GM23338 (cell line): ENCODE measurements at regions not wholly inside any gene's neighbourhood (a gene's known extent, or its start where the extent isn't known, plus 50 kb on each side); places are given as distances from the start of the nearest gene placed in this dataset.

Experiments used
- ATAC-seq: fragments of 200-7000 bp; cut with Tn5 transposase; 3 replicates; pipeline ENCODE4 v1.9.1; 2020
- DNase-seq: peaks from one replicate; pipeline ENCODE4 v3.0.0-alpha.2; 2015; ENCODE audit warnings: low spot score
- H2AFZ ChIP-seq: fragments of 200-600 bp; sonication (generic); 2 replicates; pipeline ENCODE4 v1.8.0; 2016; ENCODE audit warnings: antibody characterized with exemption, mild to moderate bottlenecking, moderate library complexity
- H3F3A ChIP-seq: fragments of 200-600 bp; sonication (generic); replicated peaks from 2 replicates; pipeline ENCODE4 v1.8.0; 2017; ENCODE audit warnings: antibody characterized with exemption, mixed run types, low read depth
- H3K27ac ChIP-seq: fragments of 200-600 bp; sonication (generic); 2 replicates; pipeline ENCODE4 v1.6.1; 2016; ENCODE audit warnings: low read depth
- H3K27me3 ChIP-seq: fragments of 200-600 bp; sonication (generic); 2 replicates; pipeline ENCODE4 v1.8.0; 2016; ENCODE audit warnings: mild to moderate bottlenecking, mixed run types, moderate library complexity; ENCODE audit not compliant: insufficient read depth
- H3K36me3 ChIP-seq: fragments of 200-600 bp; sonication (generic); 2 replicates; pipeline ENCODE4 v1.8.0; 2016; ENCODE audit warnings: mild to moderate bottlenecking; ENCODE audit not compliant: insufficient read depth
- H3K4me1 ChIP-seq: fragments of 200-600 bp; sonication (generic); 2 replicates; pipeline ENCODE4 v1.8.0; 2016; ENCODE audit warnings: mild to moderate bottlenecking, moderate library complexity; ENCODE audit not compliant: insufficient read depth
- H3K4me2 ChIP-seq: fragments of 200-600 bp; sonication (generic); 2 replicates; pipeline ENCODE4 v1.7.1; 2017; ENCODE audit warnings: mixed run types
- H3K4me3 ChIP-seq: fragments of 200-600 bp; sonication (generic); 2 replicates; pipeline ENCODE4 v1.6.1; 2016; ENCODE audit warnings: mixed run types
- H3K79me2 ChIP-seq: fragments of 200-600 bp; sonication (generic); replicated peaks from 2 replicates; pipeline ENCODE4 v1.8.0; 2017; ENCODE audit warnings: mild to moderate bottlenecking; ENCODE audit not compliant: insufficient read depth
- H3K9me2 ChIP-seq: fragments of 200-600 bp; sonication (generic); 2 replicates; pipeline ENCODE4 v1.8.0; 2017; ENCODE audit not compliant: insufficient read depth
- H4K20me1 ChIP-seq: fragments of 200-600 bp; sonication (generic); replicated peaks from 2 replicates; pipeline ENCODE4 v1.8.0; 2017; ENCODE audit warnings: mild to moderate bottlenecking; ENCODE audit not compliant: insufficient read depth
- H3K27ac Mint-ChIP-seq: 2 replicates; pipeline ENCODE4 v1.8.0; 2020; ENCODE audit warnings: inconsistent platforms, mild to moderate bottlenecking, moderate library complexity, mixed read lengths
- H3K27me3 Mint-ChIP-seq: 3 replicates; pipeline ENCODE4 v1.8.0; 2022; ENCODE audit warnings: low read depth, mild to moderate bottlenecking, moderate library complexity, mixed read lengths, inconsistent platforms; ENCODE audit not compliant: insufficient read depth, poor library complexity
- H3K36me3 Mint-ChIP-seq: 3 replicates; pipeline ENCODE4 v1.8.0; 2021; ENCODE audit warnings: low read depth, mild to moderate bottlenecking, inconsistent platforms, moderate library complexity, mixed read lengths
- H3K4me1 Mint-ChIP-seq: 3 replicates; pipeline ENCODE4 v1.8.0; 2020; ENCODE audit warnings: mild to moderate bottlenecking, inconsistent platforms, mixed read lengths
- H3K4me3 Mint-ChIP-seq: 3 replicates; pipeline ENCODE4 v1.8.0; 2021; ENCODE audit warnings: moderate library complexity, mild to moderate bottlenecking, inconsistent platforms, mixed read lengths
- H3K9me3 Mint-ChIP-seq: 3 replicates; pipeline ENCODE4 v1.8.0; 2020; ENCODE audit warnings: moderate library complexity, mild to moderate bottlenecking, inconsistent platforms, mixed read lengths
- CREB1 ChIP-seq: fragments of 250-450 bp; sonication (Bioruptor Pico); IDR thresholded peaks from 2 replicates; pipeline ENCODE4 v1.5.0; 2020; ENCODE audit warnings: low read depth, mild to moderate bottlenecking, moderate library complexity
- CTCF ChIP-seq, 2 experiments: fragments of 200-600 bp in 1 of 2; sonication (generic) in 1 of 2; conservative IDR thresholded peaks; 2 replicates each; pipeline versions ENCODE4 v1.5.1 to v1.6.1; 2016 to 2017; ENCODE audit warnings: antibody characterized with exemption in 2 of 2, low read depth in 2 of 2, mild to moderate bottlenecking in 2 of 2, moderate library complexity in 1 of 2
- ETS1 ChIP-seq: IDR thresholded peaks from 2 replicates; pipeline ENCODE4 v1.6.1; 2016; ENCODE audit warnings: antibody characterized with exemption
- EZH2 ChIP-seq: fragments of 200-600 bp; sonication (generic); IDR thresholded peaks from one replicate; pipeline ENCODE4 v1.8.0; 2017; ENCODE audit warnings: antibody characterized with exemption, mild to moderate bottlenecking, low read depth; ENCODE audit not compliant: unreplicated experiment
- EZH2phosphoT487 ChIP-seq: fragments of 200-600 bp; sonication (generic); IDR thresholded peaks from one replicate; pipeline ENCODE4 v1.8.1; 2018; ENCODE audit warnings: antibody characterized with exemption; ENCODE audit not compliant: unreplicated experiment
- JUNB ChIP-seq: IDR thresholded peaks from one replicate; pipeline ENCODE4 v1.6.1; 2016; ENCODE audit warnings: antibody characterized with exemption; ENCODE audit not compliant: unreplicated experiment
- NANOG ChIP-seq: IDR thresholded peaks from 2 replicates; pipeline ENCODE4 v1.6.1; 2016; ENCODE audit warnings: antibody characterized with exemption, borderline replicate concordance
- POLR2AphosphoS5 ChIP-seq: IDR thresholded peaks from 2 replicates; pipeline ENCODE4 v1.6.1; 2016; ENCODE audit warnings: antibody characterized with exemption, low read depth
- REST ChIP-seq: IDR thresholded peaks from one replicate; pipeline ENCODE4 v1.6.1; 2018; ENCODE audit warnings: antibody characterized with exemption; ENCODE audit not compliant: unreplicated experiment
- STAT1 ChIP-seq: IDR thresholded peaks from one replicate; pipeline ENCODE4 v1.6.1; 2016; ENCODE audit warnings: antibody characterized with exemption; ENCODE audit not compliant: unreplicated experiment
- ZNF114 ChIP-seq: fragments of 250-450 bp; sonication (Bioruptor Pico); IDR thresholded peaks from 2 replicates; pipeline ENCODE4 v1.5.0; 2020; ENCODE audit warnings: mild to moderate bottlenecking, moderate library complexity
- ZNF331 ChIP-seq: fragments of 250-450 bp; sonication (Bioruptor Pico); IDR thresholded peaks from 2 replicates; pipeline ENCODE4 v1.5.0; 2020; ENCODE audit warnings: low read depth, mild to moderate bottlenecking, moderate library complexity
- ZNF462 ChIP-seq: fragments of 250-450 bp; sonication (Bioruptor Pico); IDR thresholded peaks from 2 replicates; pipeline ENCODE4 v1.5.0; 2020; ENCODE audit warnings: mild to moderate bottlenecking, moderate library complexity

- H4K20me1 ChIP-seq, result no peaks in the 10 kb centered on the region
- H3K36me3 ChIP-seq, result no peaks in the 10 kb centered on the region
- H3K9me2 ChIP-seq, result no peaks in the 10 kb centered on the region; the same call in 1 of the 2 replicates
- H3K4me3 ChIP-seq, result no peak overlapping the region
- peaks cover 3% of the 10 kb centered on the region; the same call in 1 of the 3 replicates for H3K9me3 Mint-ChIP-seq
- H3K79me2 ChIP-seq, result no peaks in the 10 kb centered on the region
- no peaks in the 10 kb centered on the region for H3K36me3 Mint-ChIP-seq
- peaks cover 9% of the 10 kb centered on the region for H3K4me1 ChIP-seq
- no peak overlapping the region for H2AFZ ChIP-seq
- no peaks in the 10 kb centered on the region for H3K27me3 Mint-ChIP-seq
- DNase-seq (no peak), ATAC-seq (no peak)
- H3K27me3 ChIP-seq, result no peaks in the 10 kb centered on the region
- H3F3A ChIP-seq, result no peaks in the 10 kb centered on the region
- TF ChIP-seq POLR2AphosphoS5 (no peak), ETS1 (no peak), CTCF (conservative IDR thresholded peaks at IDR 0.05; ENCODE audit: low read depth in 2 of 2) (no peak), CREB1 (CRISPR knock-in tag) (no peak), REST (no peak), EZH2 (no peak), JUNB (no peak), NANOG (no peak), EZH2phosphoT487 (no peak), ZNF331 (CRISPR knock-in tag) (no peak), ZNF462 (CRISPR knock-in tag) (no peak), STAT1 (no peak), ZNF114 (no peak)
- no peak overlapping the region for H3K27ac ChIP-seq
- peaks cover 9% of the 10 kb centered on the region for H3K4me1 Mint-ChIP-seq
- no peak overlapping the region for H3K27ac Mint-ChIP-seq
- H3K4me3 Mint-ChIP-seq, result no peak overlapping the region
- H3K4me2 ChIP-seq, result no peak overlapping the region
These were observed 226.0 kb upstream of the DMAC1 start for GRCh38 chr9:8025551-8025950.
